DND-41 (cell line): ENCODE measurements at regions not wholly inside any gene's neighbourhood (a gene's known extent, or its start where the extent isn't known, plus 50 kb on each side); places are given as distances from the start of the nearest gene placed in this dataset.

Source experiments
- ATAC-seq: fragments of 200-7000 bp; cut with Tn5 transposase; 3 replicates; pipeline ENCODE4 v1.9.1; 2021; ENCODE audit warnings: low read depth; ENCODE audit not compliant: insufficient read depth
- DNase-seq: peaks from one replicate; pipeline ENCODE4 v3.0.0-alpha.2; 2020
- H2AFZ ChIP-seq: 2 replicates; pipeline ENCODE4 v1.6.0; 2012; ENCODE audit warnings: low read depth, low read length
- H3K27ac ChIP-seq: 2 replicates; pipeline ENCODE4 v1.5.1; 2012; ENCODE audit warnings: low read length, inconsistent platforms
- H3K27me3 ChIP-seq: fragments of 200-600 bp; sonication (generic); 2 replicates; pipeline ENCODE4 v1.6.0; 2012; ENCODE audit warnings: low read length, mild to moderate bottlenecking, inconsistent platforms; ENCODE audit not compliant: insufficient read depth, poor library complexity
- H3K36me3 ChIP-seq: 2 replicates; pipeline ENCODE4 v1.5.1; 2012; ENCODE audit warnings: low read length, inconsistent platforms; ENCODE audit not compliant: insufficient read depth
- H3K4me1 ChIP-seq: 2 replicates; pipeline ENCODE4 v1.5.1; 2012; ENCODE audit warnings: mild to moderate bottlenecking, low read length; ENCODE audit not compliant: insufficient read depth
- H3K4me2 ChIP-seq: 2 replicates; pipeline ENCODE4 v1.6.0; 2012; ENCODE audit warnings: mild to moderate bottlenecking, moderate library complexity, low read length, inconsistent platforms; ENCODE audit not compliant: insufficient read depth
- H3K4me3 ChIP-seq, 2 experiments: fragments of 200-600 bp in 1 of 2; shearing (Covaris generic) in 1 of 2; 2 replicates each; pipeline ENCODE4 v1.5.1; 2012 to 2016; ENCODE audit warnings: inconsistent platforms in 2 of 2, low read length in 2 of 2, mild to moderate bottlenecking in 2 of 2, low read depth in 1 of 2, moderate library complexity in 1 of 2
- H3K79me2 ChIP-seq: 2 replicates; pipeline ENCODE4 v1.6.0; 2012; ENCODE audit warnings: low read length, inconsistent platforms; ENCODE audit not compliant: insufficient read depth
- H3K9ac ChIP-seq: 2 replicates; pipeline ENCODE4 v1.6.0; 2012; ENCODE audit warnings: low read depth, mild to moderate bottlenecking, inconsistent platforms, low read length, moderate library complexity
- H3K9me3 ChIP-seq: 2 replicates; pipeline ENCODE4 v1.5.1; 2012; ENCODE audit warnings: low read length, moderate library complexity, mild to moderate bottlenecking, inconsistent platforms; ENCODE audit not compliant: insufficient read depth, severe bottlenecking
- H4K20me1 ChIP-seq: 2 replicates; pipeline ENCODE4 v1.6.0; 2012; ENCODE audit warnings: low read length; ENCODE audit not compliant: insufficient read depth
- CTCF ChIP-seq: IDR thresholded peaks from 2 replicates; pipeline ENCODE4 v1.5.1; 2012; ENCODE audit warnings: borderline replicate concordance, low read length, moderate library complexity, mild to moderate bottlenecking; ENCODE audit not compliant: poor library complexity, severe bottlenecking; ENCODE audit errors: extremely low read depth
- EZH2 ChIP-seq: IDR thresholded peaks from 3 replicates; pipeline ENCODE4 v1.6.1; 2012; ENCODE audit warnings: borderline replicate concordance, low read depth, mild to moderate bottlenecking, moderate library complexity, low read length, inconsistent platforms; ENCODE audit not compliant: severe bottlenecking

DNA sequence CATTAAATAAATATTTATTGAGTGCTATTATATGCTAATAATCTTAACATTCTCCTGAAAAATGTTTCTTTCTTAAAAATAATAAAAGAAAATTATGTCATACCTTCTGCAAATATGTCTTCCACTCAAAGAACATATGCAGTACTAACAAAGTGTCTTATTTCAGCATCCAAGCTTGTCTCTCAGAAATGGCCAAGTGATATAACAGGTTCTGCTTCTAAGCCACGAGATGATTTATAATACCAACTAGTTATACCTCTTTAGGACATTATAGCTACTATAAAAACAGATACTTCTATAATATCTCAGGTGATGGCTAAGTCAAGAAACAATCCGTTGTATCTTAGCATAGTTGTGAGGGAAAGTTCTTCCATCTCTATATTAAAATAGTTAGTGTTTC, 128.1 kb upstream of the ARID2 start:
- Histone ChIP-seq H3K4me1 (no peaks in the 10 kb centered on the region), H3K79me2 (no peaks in the 10 kb centered on the region), H3K9ac (no peak overlapping the region)

GRCh38 chr12:45601888-45602287, 127.6 kb upstream of the ARID2 start:
- no peaks in the 10 kb centered on the region for H3K79me2 ChIP-seq
- ATAC-seq (no peak), DNase-seq (no peak)
- H3K4me1 ChIP-seq = no peaks in the 10 kb centered on the region
- H3K4me3 ChIP-seq = no peak overlapping the region
- H3K36me3 ChIP-seq = no peaks in the 10 kb centered on the region
- H3K27me3 ChIP-seq = no peaks in the 10 kb centered on the region
- H3K9ac ChIP-seq = no peak overlapping the region
- no peak overlapping the region for H2AFZ ChIP-seq
- no peak overlapping the region for H3K27ac ChIP-seq
- no peak overlapping the region for H3K4me2 ChIP-seq
- no peak for TF ChIP-seq CTCF
- no peaks in the 10 kb centered on the region for H4K20me1 ChIP-seq
- H3K9me3 ChIP-seq = peaks cover 6% of the 10 kb centered on the region

More for the DNA sequence above, 128.1 kb upstream of the ARID2 start:
- no peaks in the 10 kb centered on the region for H3K27me3 ChIP-seq
- ATAC-seq (no peak), DNase-seq (no peak)
- H4K20me1 ChIP-seq = no peaks in the 10 kb centered on the region
- no peak overlapping the region for H3K4me2 ChIP-seq
- no peak overlapping the region for H2AFZ ChIP-seq
- no peak overlapping the region for H3K27ac ChIP-seq
- H3K9me3 ChIP-seq = peaks cover 6% of the 10 kb centered on the region
- no peaks in the 10 kb centered on the region for H3K36me3 ChIP-seq
- no peak overlapping the region for H3K4me3 ChIP-seq
- TF ChIP-seq CTCF (no peak), EZH2 (no peak)

DNA sequence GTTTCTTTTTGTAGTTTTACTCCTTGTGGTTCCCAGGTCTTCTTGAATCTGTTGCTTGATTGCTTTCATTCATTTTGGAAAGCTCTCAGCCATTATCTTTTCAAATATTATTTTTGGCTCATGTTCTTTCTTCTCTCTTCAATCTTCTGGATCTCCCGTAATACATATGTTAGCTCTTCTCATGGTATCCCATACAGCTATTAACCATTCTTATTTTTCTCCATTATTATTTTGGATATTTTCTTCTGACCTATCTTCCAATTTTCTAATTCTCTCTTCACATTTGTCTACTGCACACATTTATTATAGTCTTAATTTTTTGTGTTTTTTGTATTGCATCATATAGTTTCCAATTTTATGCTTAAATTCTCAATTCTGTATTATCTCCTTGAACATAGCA, 123.9 kb upstream of the ARID2 start:
- TF ChIP-seq CTCF (no peak), EZH2 (no peak)
- H2AFZ ChIP-seq = no peak overlapping the region

GRCh38 chr12:45611061-45611460, 118.4 kb upstream of the ARID2 start:
- Histone ChIP-seq H3K4me2 (no peak overlapping the region), H3K79me2 (no peaks in the 10 kb centered on the region), H3K9me3 (peaks cover under 1% of the 10 kb centered on the region), H3K36me3 (no peaks in the 10 kb centered on the region), H4K20me1 (no peaks in the 10 kb centered on the region), H3K27me3 (no peaks in the 10 kb centered on the region), H2AFZ (no peak overlapping the region), H3K4me1 (no peaks in the 10 kb centered on the region), H3K27ac (no peak overlapping the region), H3K9ac (no peak overlapping the region), H3K4me3 (no peak overlapping the region)
- DNase-seq = no peak
- no peak for ATAC-seq
- no peak for TF ChIP-seq CTCF
- TF ChIP-seq EZH2 = no peak

More for the DNA sequence above, 123.9 kb upstream of the ARID2 start:
- Histone ChIP-seq H3K79me2 (no peaks in the 10 kb centered on the region), H3K9me3 (peaks cover 6% of the 10 kb centered on the region), H3K4me3 (no peak overlapping the region), H3K9ac (no peak overlapping the region), H3K27me3 (no peaks in the 10 kb centered on the region), H3K4me1 (no peaks in the 10 kb centered on the region), H4K20me1 (no peaks in the 10 kb centered on the region), H3K36me3 (no peaks in the 10 kb centered on the region), H3K27ac (no peak overlapping the region), H3K4me2 (no peak overlapping the region)
- DNase-seq = no peak
- no peak for ATAC-seq
